ENCODE measurements at regions not wholly inside any gene's neighbourhood (a gene's known extent, or its start where the extent isn't known, plus 50 kb on each side); places are given as distances from the start of the nearest gene placed in this dataset.
A peak's percentile ranks its signal among the peaks of the same experiment; 100 is the strongest.

DNA sequence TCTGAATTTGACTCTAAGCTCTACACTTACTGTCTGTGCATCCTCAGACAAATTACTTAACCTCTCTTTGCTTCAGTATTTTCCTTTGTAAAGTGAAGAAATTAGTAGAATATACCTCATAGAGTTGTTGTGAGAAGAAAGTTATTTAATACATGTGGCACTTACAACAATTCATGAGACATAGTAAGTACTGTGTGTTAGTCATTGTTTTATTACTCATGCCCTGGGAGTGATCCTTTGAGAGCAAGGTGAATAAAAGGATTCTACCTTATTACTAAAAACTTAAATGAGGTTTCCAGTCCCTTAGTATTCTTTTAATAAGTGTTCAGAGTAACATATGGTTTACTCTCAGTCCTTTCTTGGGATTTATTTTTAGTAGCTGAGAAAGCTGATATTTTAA is 233.6 kb upstream of the MAP3K7 start:
- no peak for ATAC-seq (ENCODE audit: insufficient read depth, low FRiP score)
- TF ChIP-seq CTCF (IDR thresholded peaks at IDR 0.05; ENCODE audit: control extremely low read depth, extremely low read depth) = no peak
- H3K27me3 ChIP-seq (ENCODE audit: control insufficient read depth in 3 of 3, insufficient read depth in 3 of 3, low read length in 2 of 3) = no peaks in the 10 kb centered on the region

DNA sequence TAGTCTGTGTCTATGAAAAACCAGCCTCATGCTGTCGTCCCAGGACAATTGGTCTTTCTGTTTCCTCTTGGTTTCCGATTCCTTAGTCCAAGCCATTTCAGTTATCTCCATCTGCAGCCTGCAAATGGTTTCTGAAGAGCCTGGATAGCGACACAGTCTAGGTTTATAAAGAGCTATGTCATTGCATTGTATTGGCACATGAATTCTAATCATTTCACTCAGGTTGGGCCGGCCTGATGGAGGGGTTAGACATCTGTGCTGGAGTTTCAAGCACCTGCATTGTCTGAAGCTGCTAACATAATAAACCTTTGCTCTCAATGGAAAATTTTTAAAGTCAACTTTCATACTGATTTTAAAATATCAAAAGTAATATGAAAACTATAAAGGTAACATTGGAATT is 232.6 kb upstream of the MAP3K7 start:
- Histone ChIP-seq H3K9me3 (ENCODE audit: control insufficient read depth in 4 of 4, insufficient read depth in 3 of 4, low read length in 3 of 4) (peaks cover 0 to 2% (median 0%) of the 10 kb centered on the region in 4 donors), H3K36me3 (ENCODE audit: control insufficient read depth in 4 of 4, insufficient read depth in 4 of 4, low read length in 4 of 4) (no peaks in the 10 kb centered on the region), H3K4me1 (ENCODE audit: control insufficient read depth in 5 of 5, insufficient read depth in 5 of 5, low read length in 5 of 5) (peaks cover 0 to 3% (median 0%) of the 10 kb centered on the region in 5 donors), H3K9ac (ENCODE audit: insufficient read depth in 1 of 2, low read length in 2 of 2) (no peak overlapping the region), H3K27ac (ENCODE audit: low read depth in 1 of 2, low read length in 1 of 2) (no peak overlapping the region), H3K4me3 (no peak overlapping the region), H3K27me3 (ENCODE audit: control insufficient read depth in 3 of 3, insufficient read depth in 3 of 3, low read length in 2 of 3) (no peaks in the 10 kb centered on the region)
- DNase-seq (no peak), ATAC-seq (ENCODE audit: insufficient read depth, low FRiP score) (no peak)
- WGBS, 2 donors = 82 to 87% methylated on average over 4 of the region's 4 CpGs
- no peak for TF ChIP-seq CTCF (IDR thresholded peaks at IDR 0.05; ENCODE audit: control extremely low read depth, extremely low read depth)

More for the DNA sequence above, 233.6 kb upstream of the MAP3K7 start:
- Histone ChIP-seq H3K9ac (ENCODE audit: insufficient read depth in 1 of 2, low read length in 2 of 2) (no peak overlapping the region), H3K4me1 (ENCODE audit: control insufficient read depth in 5 of 5, insufficient read depth in 5 of 5, low read length in 5 of 5) (peaks cover 0 to 3% (median 0%) of the 10 kb centered on the region in 5 donors), H3K36me3 (ENCODE audit: control insufficient read depth in 4 of 4, insufficient read depth in 4 of 4, low read length in 4 of 4) (no peaks in the 10 kb centered on the region), H3K27ac (ENCODE audit: low read depth in 1 of 2, low read length in 1 of 2) (no peak overlapping the region), H3K4me3 (no peak overlapping the region), H3K9me3 (ENCODE audit: control insufficient read depth in 4 of 4, insufficient read depth in 3 of 4, low read length in 3 of 4) (no peaks in the 10 kb centered on the region)
- no peak for DNase-seq

GRCh38 chr6:90818163-90818562 is 231.3 kb upstream of the MAP3K7 start:
- Histone ChIP-seq H3K36me3 (ENCODE audit: control insufficient read depth in 4 of 4, insufficient read depth in 4 of 4, low read length in 4 of 4) (no peaks in the 10 kb centered on the region), H3K27me3 (ENCODE audit: control insufficient read depth in 3 of 3, insufficient read depth in 3 of 3, low read length in 2 of 3) (no peaks in the 10 kb centered on the region), H3K9me3 (ENCODE audit: control insufficient read depth in 4 of 4, insufficient read depth in 3 of 4, low read length in 3 of 4) (peaks cover 0 to 8% (median 0%) of the 10 kb centered on the region in 4 donors), H3K27ac (ENCODE audit: low read depth in 1 of 2, low read length in 1 of 2) (no peak overlapping the region), H3K9ac (ENCODE audit: insufficient read depth in 1 of 2, low read length in 2 of 2) (no peak overlapping the region), H3K4me1 (ENCODE audit: control insufficient read depth in 5 of 5, insufficient read depth in 5 of 5, low read length in 5 of 5) (peaks cover 0 to 3% (median 0%) of the 10 kb centered on the region in 5 donors), H3K4me3 (no peak overlapping the region)
- ATAC-seq (ENCODE audit: insufficient read depth, low FRiP score) = no peak
- peak in 2 of 3 donors; percentile 17 to 19 for DNase-seq
- no peak for TF ChIP-seq CTCF (IDR thresholded peaks at IDR 0.05; ENCODE audit: control extremely low read depth, extremely low read depth)

GRCh38 chr6:90816764-90817163 is 229.9 kb upstream of the MAP3K7 start:
- H3K4me3 ChIP-seq = no peak overlapping the region
- no peak overlapping the region for H3K27ac ChIP-seq (ENCODE audit: low read depth in 1 of 2, low read length in 1 of 2)
- peaks cover 0 to 3% (median 0%) of the 10 kb centered on the region in 5 donors for H3K4me1 ChIP-seq (ENCODE audit: control insufficient read depth in 5 of 5, insufficient read depth in 5 of 5, low read length in 5 of 5)
- no peak for TF ChIP-seq CTCF (IDR thresholded peaks at IDR 0.05; ENCODE audit: control extremely low read depth, extremely low read depth)
- 66 to 80% methylated on average over 2 of the region's 2 CpGs for WGBS, 2 donors
- ATAC-seq (ENCODE audit: insufficient read depth, low FRiP score) (no peak), DNase-seq (no peak)
- no peaks in the 10 kb centered on the region for H3K27me3 ChIP-seq (ENCODE audit: control insufficient read depth in 3 of 3, insufficient read depth in 3 of 3, low read length in 2 of 3)
- H3K9me3 ChIP-seq (ENCODE audit: control insufficient read depth in 4 of 4, insufficient read depth in 3 of 4, low read length in 3 of 4) = peaks cover 0 to 8% (median 0%) of the 10 kb centered on the region in 4 donors
- H3K9ac ChIP-seq (ENCODE audit: insufficient read depth in 1 of 2, low read length in 2 of 2) = no peak overlapping the region
- H3K36me3 ChIP-seq (ENCODE audit: control insufficient read depth in 4 of 4, insufficient read depth in 4 of 4, low read length in 4 of 4) = no peaks in the 10 kb centered on the region

All from lung (tissue), 11 donors.